ENCODE measurements at regions not wholly inside any gene's neighbourhood (a gene's known extent, or its start where the extent isn't known, plus 50 kb on each side); places are given as distances from the start of the nearest gene placed in this dataset.

GRCh38 chr3:120838441-120839091, 69.4 kb upstream of the STXBP5L start:
- H3K27me3 ChIP-seq (ENCODE audit: control insufficient read depth, insufficient read depth, low read length) = no peaks in the 10 kb centered on the region
- H3K36me3 ChIP-seq (ENCODE audit: control insufficient read depth, insufficient read depth, low read length) = no peaks in the 10 kb centered on the region
- POLR2A ChIA-PET = no interaction called here
- no peak for DNase-seq (ENCODE audit: low read depth)
- CTCF ChIA-PET = interaction anchor here (0.6 kb wide), 1 partner anchor 8 kb away, joined by 3 read pairs; no protein-coding TSS in a partner anchor
- no peak overlapping the region for H3K4me3 ChIP-seq (ENCODE audit: low read depth, low read length)
- no peak for TF ChIP-seq CTCF (IDR thresholded peaks at IDR 0.05; ENCODE audit: insufficient read depth, low read depth, low read length)

GRCh38 chr3:120839120-120839519, 68.9 kb upstream of the STXBP5L start:
- Histone ChIP-seq H3K27me3 (ENCODE audit: control insufficient read depth, insufficient read depth, low read length) (no peaks in the 10 kb centered on the region), H3K4me3 (ENCODE audit: low read depth, low read length) (no peak overlapping the region), H3K36me3 (ENCODE audit: control insufficient read depth, insufficient read depth, low read length) (no peaks in the 10 kb centered on the region)
- ChIA-PET POLR2A (no interaction called here), CTCF (no interaction called here)
- no peak for TF ChIP-seq CTCF (IDR thresholded peaks at IDR 0.05; ENCODE audit: insufficient read depth, low read depth, low read length)
- no peak for DNase-seq (ENCODE audit: low read depth)

- H3K27me3 ChIP-seq (ENCODE audit: control insufficient read depth, insufficient read depth, low read length) = no peaks in the 10 kb centered on the region
- ChIA-PET POLR2A (no interaction called here), CTCF (no interaction called here)
- DNase-seq (ENCODE audit: low read depth) = no peak
- no peaks in the 10 kb centered on the region for H3K36me3 ChIP-seq (ENCODE audit: control insufficient read depth, insufficient read depth, low read length)
- no peak overlapping the region for H3K4me3 ChIP-seq (ENCODE audit: low read depth, low read length)
- no peak for TF ChIP-seq CTCF (IDR thresholded peaks at IDR 0.05; ENCODE audit: insufficient read depth, low read depth, low read length)
These were observed 66.7 kb upstream of the STXBP5L start for GRCh38 chr3:120841264-120841663.

- DNase-seq (ENCODE audit: low read depth) = no peak
- ChIA-PET CTCF (no interaction called here), POLR2A (no interaction called here)
- Histone ChIP-seq H3K4me3 (ENCODE audit: low read depth, low read length) (no peak overlapping the region), H3K27me3 (ENCODE audit: control insufficient read depth, insufficient read depth, low read length) (no peaks in the 10 kb centered on the region), H3K36me3 (ENCODE audit: control insufficient read depth, insufficient read depth, low read length) (no peaks in the 10 kb centered on the region)
- TF ChIP-seq CTCF (IDR thresholded peaks at IDR 0.05; ENCODE audit: insufficient read depth, low read depth, low read length) = no peak
These were observed 61.9 kb upstream of the STXBP5L start for GRCh38 chr3:120846073-120846472.

- no peak for DNase-seq (ENCODE audit: low read depth)
- POLR2A ChIA-PET = no interaction called here
- Histone ChIP-seq H3K36me3 (ENCODE audit: control insufficient read depth, insufficient read depth, low read length) (no peaks in the 10 kb centered on the region), H3K27me3 (ENCODE audit: control insufficient read depth, insufficient read depth, low read length) (no peaks in the 10 kb centered on the region), H3K4me3 (ENCODE audit: low read depth, low read length) (no peak overlapping the region)
- TF ChIP-seq CTCF (IDR thresholded peaks at IDR 0.05; ENCODE audit: insufficient read depth, low read depth, low read length) = no peak
- CTCF ChIA-PET = no interaction called here
These were observed 59.5 kb upstream of the STXBP5L start for GRCh38 chr3:120848503-120848902.

Data from BJ (cell line).